Endothelial cell (in vitro differentiated cells): ENCODE measurements at regions not wholly inside any gene's neighbourhood (a gene's known extent, or its start where the extent isn't known, plus 50 kb on each side); places are given as distances from the start of the nearest gene placed in this dataset.

Experiments
- DNase-seq: peaks from one replicate; pipeline ENCODE4 v3.0.0; 2021; ENCODE audit warnings: low spot score
- H3K27ac Mint-ChIP-seq: one replicate; pipeline ENCODE4 v1.8.0; 2021; ENCODE audit warnings: mixed read lengths, inconsistent platforms; ENCODE audit not compliant: unreplicated experiment
- H3K27me3 Mint-ChIP-seq: one replicate; pipeline ENCODE4 v1.8.0; 2021; ENCODE audit warnings: mild to moderate bottlenecking, moderate library complexity, mixed read lengths, inconsistent platforms; ENCODE audit not compliant: unreplicated experiment
- H3K36me3 Mint-ChIP-seq: one replicate; pipeline ENCODE4 v1.8.0; 2021; ENCODE audit warnings: mild to moderate bottlenecking, low read depth, mixed read lengths, inconsistent platforms; ENCODE audit not compliant: unreplicated experiment
- H3K4me1 Mint-ChIP-seq: one replicate; pipeline ENCODE4 v1.8.0; 2021; ENCODE audit warnings: mild to moderate bottlenecking, mixed read lengths, inconsistent platforms; ENCODE audit not compliant: unreplicated experiment
- H3K4me3 Mint-ChIP-seq: one replicate; pipeline ENCODE4 v1.8.0; 2021; ENCODE audit warnings: mild to moderate bottlenecking, mixed read lengths, inconsistent platforms; ENCODE audit not compliant: unreplicated experiment
- H3K9me3 Mint-ChIP-seq: one replicate; pipeline ENCODE4 v1.8.0; 2021; ENCODE audit warnings: mixed read lengths, inconsistent platforms; ENCODE audit not compliant: unreplicated experiment
- TF ChIP-seq, protein P1 (sequence below): fragments of 200-600 bp; sonication (generic); IDR thresholded peaks from one replicate; pipeline ENCODE4 v1.5.0; 2021; ENCODE audit warnings: antibody characterized with exemption; ENCODE audit not compliant: unreplicated experiment

DNA sequence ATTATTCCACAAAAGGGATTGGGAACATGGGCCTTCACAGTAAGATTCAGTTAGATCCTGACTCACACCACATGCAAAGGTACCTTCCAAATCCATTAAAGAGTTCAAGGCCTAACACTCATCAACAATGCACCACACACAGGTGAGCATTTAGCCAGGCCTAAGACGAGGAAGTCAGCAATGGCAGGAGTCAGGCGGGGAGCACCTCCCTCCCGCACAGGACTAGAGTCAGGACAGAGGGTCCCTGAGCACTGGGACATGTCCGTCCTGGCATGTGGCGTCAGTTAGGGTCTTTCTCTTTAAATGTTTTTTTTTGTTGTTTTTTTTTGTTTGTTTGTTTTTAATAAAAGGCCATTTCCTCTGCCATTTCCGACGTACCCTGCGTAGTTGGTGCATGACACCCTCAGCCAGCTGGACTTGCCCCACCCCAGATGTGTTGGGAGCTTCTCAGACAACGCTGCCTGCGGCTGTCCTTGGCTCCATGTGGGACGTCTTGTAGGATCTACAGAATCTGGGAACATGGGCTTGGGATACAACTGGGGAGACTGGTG, 1458.6 kb downstream of the BRD1 start:
- no peaks in the 10 kb centered on the region for H3K9me3 Mint-ChIP-seq
- H3K27me3 Mint-ChIP-seq, result peaks cover 4% of the 10 kb centered on the region
- no peaks in the 10 kb centered on the region for H3K36me3 Mint-ChIP-seq
- no peak overlapping the region for H3K4me3 Mint-ChIP-seq
- no peak overlapping the region for H3K27ac Mint-ChIP-seq
- TF ChIP-seq, protein P1, sequence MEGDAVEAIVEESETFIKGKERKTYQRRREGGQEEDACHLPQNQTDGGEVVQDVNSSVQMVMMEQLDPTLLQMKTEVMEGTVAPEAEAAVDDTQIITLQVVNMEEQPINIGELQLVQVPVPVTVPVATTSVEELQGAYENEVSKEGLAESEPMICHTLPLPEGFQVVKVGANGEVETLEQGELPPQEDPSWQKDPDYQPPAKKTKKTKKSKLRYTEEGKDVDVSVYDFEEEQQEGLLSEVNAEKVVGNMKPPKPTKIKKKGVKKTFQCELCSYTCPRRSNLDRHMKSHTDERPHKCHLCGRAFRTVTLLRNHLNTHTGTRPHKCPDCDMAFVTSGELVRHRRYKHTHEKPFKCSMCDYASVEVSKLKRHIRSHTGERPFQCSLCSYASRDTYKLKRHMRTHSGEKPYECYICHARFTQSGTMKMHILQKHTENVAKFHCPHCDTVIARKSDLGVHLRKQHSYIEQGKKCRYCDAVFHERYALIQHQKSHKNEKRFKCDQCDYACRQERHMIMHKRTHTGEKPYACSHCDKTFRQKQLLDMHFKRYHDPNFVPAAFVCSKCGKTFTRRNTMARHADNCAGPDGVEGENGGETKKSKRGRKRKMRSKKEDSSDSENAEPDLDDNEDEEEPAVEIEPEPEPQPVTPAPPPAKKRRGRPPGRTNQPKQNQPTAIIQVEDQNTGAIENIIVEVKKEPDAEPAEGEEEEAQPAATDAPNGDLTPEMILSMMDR, result no peak
- no peaks in the 10 kb centered on the region for H3K4me1 Mint-ChIP-seq
- DNase-seq, result no peak

DNA sequence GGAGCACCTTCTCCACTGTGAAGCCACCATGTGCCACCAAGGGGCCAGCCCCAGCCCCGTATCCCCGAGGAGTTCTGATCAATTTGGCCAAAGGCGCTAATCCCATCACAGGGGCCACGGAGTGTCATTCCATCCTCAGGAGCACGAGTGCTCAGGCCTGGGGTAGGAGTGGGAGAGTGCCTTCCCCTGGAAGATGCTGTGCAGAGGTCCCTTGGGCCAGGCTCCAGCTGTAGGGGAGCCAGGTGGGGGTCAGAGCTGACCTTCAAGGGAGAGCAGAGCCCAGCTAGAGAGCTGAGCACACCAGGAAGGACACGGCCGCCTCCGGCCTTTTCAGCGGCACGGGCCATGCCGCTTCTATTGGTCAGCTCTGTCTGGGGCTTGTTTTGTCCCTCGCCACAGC, 1459.9 kb downstream of the BRD1 start:
- TF ChIP-seq, protein P1, result no peak
- Mint-ChIP-seq H3K27me3 (peaks cover 5% of the 10 kb centered on the region), H3K9me3 (no peaks in the 10 kb centered on the region), H3K27ac (no peak overlapping the region), H3K4me3 (no peak overlapping the region), H3K36me3 (no peaks in the 10 kb centered on the region), H3K4me1 (no peaks in the 10 kb centered on the region)
- DNase-seq, result no peak

DNA sequence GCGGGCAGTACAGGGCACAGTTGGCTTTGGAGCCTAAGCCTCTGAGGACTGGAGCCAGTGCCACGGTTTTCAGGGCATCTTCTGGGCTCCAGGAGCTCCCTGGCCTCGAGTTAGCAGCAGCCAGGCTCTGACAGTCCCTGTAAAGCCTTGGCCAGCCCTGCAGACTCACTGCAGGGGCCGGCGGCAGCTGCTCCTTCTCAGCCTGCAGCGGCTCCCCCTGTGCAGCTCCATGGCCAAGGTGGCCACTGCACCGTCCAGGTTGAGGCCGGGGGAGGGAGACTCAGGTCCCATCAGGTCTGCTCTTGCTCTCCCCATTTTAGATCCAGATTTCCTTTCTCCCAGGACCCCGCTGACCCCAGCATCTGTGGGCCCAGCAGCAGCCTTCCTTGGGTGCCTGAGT, 1461.1 kb downstream of the BRD1 start:
- Mint-ChIP-seq H3K36me3 (no peaks in the 10 kb centered on the region), H3K27me3 (peaks cover 5% of the 10 kb centered on the region), H3K4me1 (no peaks in the 10 kb centered on the region), H3K4me3 (no peak overlapping the region), H3K9me3 (no peaks in the 10 kb centered on the region), H3K27ac (no peak overlapping the region)
- TF ChIP-seq, protein P1, result no peak
- no peak for DNase-seq

DNA sequence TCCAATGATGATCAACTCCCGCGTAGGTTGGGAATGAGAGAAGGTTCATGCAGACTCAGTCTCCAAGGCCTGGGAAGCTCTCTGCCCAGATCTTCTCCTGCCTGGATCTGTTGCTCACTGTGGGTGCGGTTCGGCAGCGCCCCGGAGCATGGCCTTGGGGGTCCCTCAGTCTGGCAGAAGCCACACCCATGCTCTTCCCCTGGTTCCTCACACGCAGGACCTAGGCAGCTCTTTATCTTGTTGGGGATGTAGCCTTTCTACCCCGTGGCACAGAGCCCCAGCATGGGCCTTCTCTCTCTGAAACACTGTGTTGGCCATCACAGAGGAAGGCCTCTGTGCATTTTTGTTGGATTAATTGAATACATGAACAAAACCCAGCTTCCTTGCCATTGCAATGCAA, 1461.6 kb downstream of the BRD1 start:
- Mint-ChIP-seq H3K4me3 (no peak overlapping the region), H3K4me1 (no peaks in the 10 kb centered on the region), H3K27me3 (peaks cover 5% of the 10 kb centered on the region), H3K36me3 (no peaks in the 10 kb centered on the region), H3K27ac (no peak overlapping the region), H3K9me3 (no peaks in the 10 kb centered on the region)
- DNase-seq, result no peak
- TF ChIP-seq, protein P1, result no peak

DNA sequence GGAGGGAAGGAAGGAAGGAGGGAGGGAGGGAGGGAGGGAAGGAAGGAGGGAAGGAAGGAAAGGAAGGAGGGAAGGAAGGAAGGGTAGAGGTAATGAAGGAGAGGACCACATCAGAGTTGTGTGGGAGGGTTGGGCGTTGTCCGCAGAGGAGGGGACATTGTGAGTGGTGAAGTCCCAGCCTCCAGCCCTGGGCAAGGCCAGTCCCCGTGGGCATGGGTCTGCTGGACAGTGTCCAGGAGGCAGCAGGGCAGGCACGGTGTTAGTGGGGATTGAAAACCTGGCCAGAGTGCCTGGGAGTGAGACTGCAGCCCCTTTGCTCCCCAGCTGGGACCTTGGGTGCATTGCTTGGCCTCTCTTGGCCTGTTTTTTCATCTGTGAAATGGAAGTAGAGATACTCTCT, 1462.3 kb downstream of the BRD1 start:
- Mint-ChIP-seq H3K4me1 (no peaks in the 10 kb centered on the region), H3K36me3 (no peaks in the 10 kb centered on the region), H3K27ac (no peak overlapping the region), H3K27me3 (peaks cover 5% of the 10 kb centered on the region), H3K4me3 (no peak overlapping the region), H3K9me3 (no peaks in the 10 kb centered on the region)
- TF ChIP-seq, protein P1, result no peak
- DNase-seq, result no peak
